ENCODE measurements at regions not wholly inside any gene's neighbourhood (a gene's known extent, or its start where the extent isn't known, plus 50 kb on each side); places are given as distances from the start of the nearest gene placed in this dataset.
A peak's percentile ranks its signal among the peaks of the same experiment; 100 is the strongest.

- WGBS, 2 donors (ENCODE audit: extremely low coverage in 2 of 2, insufficient read length in 2 of 2, insufficient replicate concordance in 1 of 2), result no CpG with 5 or more reads among the region's 7 CpGs
- H4K91ac ChIP-seq (ENCODE audit: low read depth, low read length, poor library complexity), result no peak overlapping the region
- no peak overlapping the region for H3K4ac ChIP-seq (ENCODE audit: low read length)
- H3K4me3 ChIP-seq (ENCODE audit: low read length in 2 of 2), result no peak overlapping the region
- no peaks in the 10 kb centered on the region for H3K36me3 ChIP-seq (replicated peaks in 1 of 2; ENCODE audit: control insufficient read depth in 2 of 2, insufficient read depth in 2 of 2, low read length in 2 of 2)
- H3K4me2 ChIP-seq (ENCODE audit: insufficient read depth, low read length, poor library complexity, severe bottlenecking), result no peak overlapping the region
- no peak overlapping the region for H2BK5ac ChIP-seq (ENCODE audit: low read length)
- DNase-seq (ENCODE audit: low spot score), result no peak
- H3K14ac ChIP-seq (ENCODE audit: low read length), result no peak overlapping the region
- no peaks in the 10 kb centered on the region for H3K27me3 ChIP-seq (ENCODE audit: control insufficient read depth in 3 of 3, insufficient read depth in 3 of 3, low read depth in 1 of 3, low read length in 3 of 3)
- no peak overlapping the region for H2AK5ac ChIP-seq (ENCODE audit: low read depth, low read length)
- H2BK120ac ChIP-seq (ENCODE audit: low read depth, low read length), result no peak overlapping the region
- H3K9ac ChIP-seq (ENCODE audit: low read depth, low read length, poor library complexity), result no peak overlapping the region
- H3K4me1 ChIP-seq (ENCODE audit: control insufficient read depth in 2 of 2, insufficient read depth in 1 of 2, low read depth in 1 of 2, low read length in 2 of 2), result peaks cover 5 to 39% of the 10 kb centered on the region in 2 donors
- no peak overlapping the region for H4K8ac ChIP-seq (ENCODE audit: low read depth, low read length)
- H2BK15ac ChIP-seq (ENCODE audit: low read length), result no peak overlapping the region
- H3K9me3 ChIP-seq (replicated peaks in 1 of 2; ENCODE audit: control insufficient read depth in 2 of 2, insufficient read depth in 1 of 2, low read depth in 1 of 2, low read length in 2 of 2), result no peaks in the 10 kb centered on the region
- H2BK12ac ChIP-seq (ENCODE audit: low read length), result no peak overlapping the region
- no peak overlapping the region for H3K18ac ChIP-seq (ENCODE audit: low read length)
- H2AFZ ChIP-seq (ENCODE audit: low read length), result no peak overlapping the region
- H3K79me1 ChIP-seq (ENCODE audit: low read depth, low read length), result no peaks in the 10 kb centered on the region
- no peak overlapping the region for H3K27ac ChIP-seq (replicated peaks; ENCODE audit: low read length)
- H3K23ac ChIP-seq (ENCODE audit: low read depth, low read length, poor library complexity), result no peak overlapping the region
Observed at GRCh38 chr2:12827721-12828120, 111.0 kb downstream of the TRIB2 start.

- H3K27ac ChIP-seq (replicated peaks; ENCODE audit: low read length), result no peak overlapping the region
- H2BK5ac ChIP-seq (ENCODE audit: low read length), result no peak overlapping the region
- no CpG with 5 or more reads among the region's 8 CpGs for WGBS, 2 donors (ENCODE audit: extremely low coverage in 2 of 2, insufficient read length in 2 of 2, insufficient replicate concordance in 1 of 2)
- H3K9me3 ChIP-seq (replicated peaks in 1 of 2; ENCODE audit: control insufficient read depth in 2 of 2, insufficient read depth in 1 of 2, low read depth in 1 of 2, low read length in 2 of 2), result no peaks in the 10 kb centered on the region
- H3K14ac ChIP-seq (ENCODE audit: low read length), result no peak overlapping the region
- no peak overlapping the region for H3K4me2 ChIP-seq (ENCODE audit: insufficient read depth, low read length, poor library complexity, severe bottlenecking)
- no peak overlapping the region for H2BK15ac ChIP-seq (ENCODE audit: low read length)
- DNase-seq (ENCODE audit: low spot score), result no peak
- no peak overlapping the region for H3K4ac ChIP-seq (ENCODE audit: low read length)
- H3K27me3 ChIP-seq (ENCODE audit: control insufficient read depth in 3 of 3, insufficient read depth in 3 of 3, low read depth in 1 of 3, low read length in 3 of 3), result no peaks in the 10 kb centered on the region
- H2AK5ac ChIP-seq (ENCODE audit: low read depth, low read length), result no peak overlapping the region
- no peak overlapping the region for H3K4me3 ChIP-seq (ENCODE audit: low read length in 2 of 2)
- H3K79me1 ChIP-seq (ENCODE audit: low read depth, low read length), result no peaks in the 10 kb centered on the region
- H4K91ac ChIP-seq (ENCODE audit: low read depth, low read length, poor library complexity), result no peak overlapping the region
- H3K36me3 ChIP-seq (replicated peaks in 1 of 2; ENCODE audit: control insufficient read depth in 2 of 2, insufficient read depth in 2 of 2, low read length in 2 of 2), result no peaks in the 10 kb centered on the region
- no peak overlapping the region for H3K23ac ChIP-seq (ENCODE audit: low read depth, low read length, poor library complexity)
- no peak overlapping the region for H2BK120ac ChIP-seq (ENCODE audit: low read depth, low read length)
- peaks cover 5 to 35% of the 10 kb centered on the region in 2 donors for H3K4me1 ChIP-seq (ENCODE audit: control insufficient read depth in 2 of 2, insufficient read depth in 1 of 2, low read depth in 1 of 2, low read length in 2 of 2)
- H2AFZ ChIP-seq (ENCODE audit: low read length), result peak overlapping the region; percentile 36
- no peak overlapping the region for H3K18ac ChIP-seq (ENCODE audit: low read length)
- no peak overlapping the region for H3K9ac ChIP-seq (ENCODE audit: low read depth, low read length, poor library complexity)
- no peak overlapping the region for H2BK12ac ChIP-seq (ENCODE audit: low read length)
- H4K8ac ChIP-seq (ENCODE audit: low read depth, low read length), result no peak overlapping the region
Observed at GRCh38 chr2:12828980-12829379, 112.2 kb downstream of the TRIB2 start.

- no peak for DNase-seq (ENCODE audit: low spot score)
Observed at GRCh38 chr2:12831016-12831415, 114.3 kb downstream of the TRIB2 start.

GRCh38 chr2:12834239-12834638 lies 117.5 kb downstream of the TRIB2 start:
- H2BK120ac ChIP-seq (ENCODE audit: low read depth, low read length), result no peak overlapping the region
- no peak overlapping the region for H2AFZ ChIP-seq (ENCODE audit: low read length)
- no peak overlapping the region for H4K91ac ChIP-seq (ENCODE audit: low read depth, low read length, poor library complexity)
- H3K4me1 ChIP-seq (ENCODE audit: control insufficient read depth in 2 of 2, insufficient read depth in 1 of 2, low read depth in 1 of 2, low read length in 2 of 2), result peaks cover 0 to 19% of the 10 kb centered on the region in 2 donors
- no peak for DNase-seq (ENCODE audit: low spot score)
- H2BK15ac ChIP-seq (ENCODE audit: low read length), result no peak overlapping the region
- no peak overlapping the region for H2BK5ac ChIP-seq (ENCODE audit: low read length)
- no peak overlapping the region for H2BK12ac ChIP-seq (ENCODE audit: low read length)
- H3K4ac ChIP-seq (ENCODE audit: low read length), result no peak overlapping the region
- H3K27ac ChIP-seq (replicated peaks; ENCODE audit: low read length), result no peak overlapping the region
- no peak overlapping the region for H4K8ac ChIP-seq (ENCODE audit: low read depth, low read length)
- no peak overlapping the region for H3K14ac ChIP-seq (ENCODE audit: low read length)
- no peak overlapping the region for H2AK5ac ChIP-seq (ENCODE audit: low read depth, low read length)
- no CpG with 5 or more reads among the region's 3 CpGs for WGBS, 2 donors (ENCODE audit: extremely low coverage in 2 of 2, insufficient read length in 2 of 2, insufficient replicate concordance in 1 of 2)
- H3K9ac ChIP-seq (ENCODE audit: low read depth, low read length, poor library complexity), result no peak overlapping the region
- H3K23ac ChIP-seq (ENCODE audit: low read depth, low read length, poor library complexity), result no peak overlapping the region
- H3K9me3 ChIP-seq (replicated peaks in 1 of 2; ENCODE audit: control insufficient read depth in 2 of 2, insufficient read depth in 1 of 2, low read depth in 1 of 2, low read length in 2 of 2), result no peaks in the 10 kb centered on the region
- no peak overlapping the region for H3K4me3 ChIP-seq (ENCODE audit: low read length in 2 of 2)
- no peak overlapping the region for H3K18ac ChIP-seq (ENCODE audit: low read length)
- H3K36me3 ChIP-seq (replicated peaks in 1 of 2; ENCODE audit: control insufficient read depth in 2 of 2, insufficient read depth in 2 of 2, low read length in 2 of 2), result no peaks in the 10 kb centered on the region
- no peaks in the 10 kb centered on the region for H3K79me1 ChIP-seq (ENCODE audit: low read depth, low read length)
- H3K27me3 ChIP-seq (ENCODE audit: control insufficient read depth in 3 of 3, insufficient read depth in 3 of 3, low read depth in 1 of 3, low read length in 3 of 3), result no peaks in the 10 kb centered on the region
- no peak overlapping the region for H3K4me2 ChIP-seq (ENCODE audit: insufficient read depth, low read length, poor library complexity, severe bottlenecking)

More at GRCh38 chr2:12831016-12831415, 114.3 kb downstream of the TRIB2 start:
- H3K4me1 ChIP-seq (ENCODE audit: control insufficient read depth in 2 of 2, insufficient read depth in 1 of 2, low read depth in 1 of 2, low read length in 2 of 2), result peaks cover 1 to 23% of the 10 kb centered on the region in 2 donors
- H2BK12ac ChIP-seq (ENCODE audit: low read length), result no peak overlapping the region
- H3K27me3 ChIP-seq (ENCODE audit: control insufficient read depth in 3 of 3, insufficient read depth in 3 of 3, low read depth in 1 of 3, low read length in 3 of 3), result no peaks in the 10 kb centered on the region
- no peak overlapping the region for H2AK5ac ChIP-seq (ENCODE audit: low read depth, low read length)
- no peak overlapping the region for H4K91ac ChIP-seq (ENCODE audit: low read depth, low read length, poor library complexity)
- H3K23ac ChIP-seq (ENCODE audit: low read depth, low read length, poor library complexity), result no peak overlapping the region
- WGBS, 2 donors (ENCODE audit: extremely low coverage in 2 of 2, insufficient read length in 2 of 2, insufficient replicate concordance in 1 of 2), result no CpG with 5 or more reads among the region's 1 CpG
- no peak overlapping the region for H3K9ac ChIP-seq (ENCODE audit: low read depth, low read length, poor library complexity)
- no peak overlapping the region for H3K14ac ChIP-seq (ENCODE audit: low read length)
- H3K4ac ChIP-seq (ENCODE audit: low read length), result no peak overlapping the region
- H3K4me3 ChIP-seq (ENCODE audit: low read length in 2 of 2), result no peak overlapping the region
- H3K79me1 ChIP-seq (ENCODE audit: low read depth, low read length), result no peaks in the 10 kb centered on the region
- H2BK5ac ChIP-seq (ENCODE audit: low read length), result no peak overlapping the region
- H2BK120ac ChIP-seq (ENCODE audit: low read depth, low read length), result no peak overlapping the region
- H2BK15ac ChIP-seq (ENCODE audit: low read length), result no peak overlapping the region
- H3K4me2 ChIP-seq (ENCODE audit: insufficient read depth, low read length, poor library complexity, severe bottlenecking), result no peak overlapping the region
- H4K8ac ChIP-seq (ENCODE audit: low read depth, low read length), result no peak overlapping the region
- no peak overlapping the region for H3K27ac ChIP-seq (replicated peaks; ENCODE audit: low read length)
- no peaks in the 10 kb centered on the region for H3K9me3 ChIP-seq (replicated peaks in 1 of 2; ENCODE audit: control insufficient read depth in 2 of 2, insufficient read depth in 1 of 2, low read depth in 1 of 2, low read length in 2 of 2)
- no peaks in the 10 kb centered on the region for H3K36me3 ChIP-seq (replicated peaks in 1 of 2; ENCODE audit: control insufficient read depth in 2 of 2, insufficient read depth in 2 of 2, low read length in 2 of 2)
- no peak overlapping the region for H3K18ac ChIP-seq (ENCODE audit: low read length)
- H2AFZ ChIP-seq (ENCODE audit: low read length), result no peak overlapping the region

Measured in neuronal stem cell (in vitro differentiated cells).